ENCODE measurements at regions not wholly inside any gene's neighbourhood (a gene's known extent, or its start where the extent isn't known, plus 50 kb on each side); places are given as distances from the start of the nearest gene placed in this dataset.

DNA sequence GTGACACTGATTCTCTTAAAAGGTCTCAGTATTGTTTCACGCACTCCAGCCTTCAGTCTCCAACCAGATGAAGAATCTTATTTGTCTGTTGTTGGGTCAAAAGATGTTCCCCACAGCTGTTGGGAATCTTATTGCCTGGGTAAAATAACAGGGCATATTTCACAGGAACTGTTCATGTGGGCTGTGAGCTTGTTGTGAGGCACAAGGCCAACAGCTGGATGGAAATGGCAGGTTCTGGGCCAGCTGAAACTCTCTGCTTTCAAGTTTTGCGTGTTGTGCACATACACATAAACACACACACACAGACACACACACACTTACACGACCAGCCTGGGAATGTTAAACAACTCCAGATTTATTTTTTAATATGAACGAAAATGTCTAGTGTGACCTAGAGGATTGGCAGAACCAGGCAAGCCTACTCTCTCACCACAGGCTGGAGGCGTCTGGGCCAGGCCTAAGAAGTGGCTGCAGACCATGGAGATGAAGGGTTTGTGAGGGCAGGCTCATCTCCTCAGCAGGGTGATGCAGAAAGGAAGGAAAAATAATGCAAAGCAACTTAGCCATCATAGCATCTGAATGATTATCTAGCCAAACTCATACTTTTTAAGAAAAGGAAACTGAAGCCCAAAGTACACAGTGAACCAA, 357.0 kb downstream of the TTLL7 start:
- ChIA-PET POLR2A (ENCODE audit: low non-redundant PET) (no interaction called here), CTCF (no interaction called here)
- DNase-seq (ENCODE audit: low spot score), result no peak
- TF ChIP-seq, protein P1, sequence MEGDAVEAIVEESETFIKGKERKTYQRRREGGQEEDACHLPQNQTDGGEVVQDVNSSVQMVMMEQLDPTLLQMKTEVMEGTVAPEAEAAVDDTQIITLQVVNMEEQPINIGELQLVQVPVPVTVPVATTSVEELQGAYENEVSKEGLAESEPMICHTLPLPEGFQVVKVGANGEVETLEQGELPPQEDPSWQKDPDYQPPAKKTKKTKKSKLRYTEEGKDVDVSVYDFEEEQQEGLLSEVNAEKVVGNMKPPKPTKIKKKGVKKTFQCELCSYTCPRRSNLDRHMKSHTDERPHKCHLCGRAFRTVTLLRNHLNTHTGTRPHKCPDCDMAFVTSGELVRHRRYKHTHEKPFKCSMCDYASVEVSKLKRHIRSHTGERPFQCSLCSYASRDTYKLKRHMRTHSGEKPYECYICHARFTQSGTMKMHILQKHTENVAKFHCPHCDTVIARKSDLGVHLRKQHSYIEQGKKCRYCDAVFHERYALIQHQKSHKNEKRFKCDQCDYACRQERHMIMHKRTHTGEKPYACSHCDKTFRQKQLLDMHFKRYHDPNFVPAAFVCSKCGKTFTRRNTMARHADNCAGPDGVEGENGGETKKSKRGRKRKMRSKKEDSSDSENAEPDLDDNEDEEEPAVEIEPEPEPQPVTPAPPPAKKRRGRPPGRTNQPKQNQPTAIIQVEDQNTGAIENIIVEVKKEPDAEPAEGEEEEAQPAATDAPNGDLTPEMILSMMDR (conservative IDR thresholded peaks at IDR 0.05; ENCODE audit: low read depth), result no peak
- H3K27ac ChIP-seq, result no peak overlapping the region

DNA sequence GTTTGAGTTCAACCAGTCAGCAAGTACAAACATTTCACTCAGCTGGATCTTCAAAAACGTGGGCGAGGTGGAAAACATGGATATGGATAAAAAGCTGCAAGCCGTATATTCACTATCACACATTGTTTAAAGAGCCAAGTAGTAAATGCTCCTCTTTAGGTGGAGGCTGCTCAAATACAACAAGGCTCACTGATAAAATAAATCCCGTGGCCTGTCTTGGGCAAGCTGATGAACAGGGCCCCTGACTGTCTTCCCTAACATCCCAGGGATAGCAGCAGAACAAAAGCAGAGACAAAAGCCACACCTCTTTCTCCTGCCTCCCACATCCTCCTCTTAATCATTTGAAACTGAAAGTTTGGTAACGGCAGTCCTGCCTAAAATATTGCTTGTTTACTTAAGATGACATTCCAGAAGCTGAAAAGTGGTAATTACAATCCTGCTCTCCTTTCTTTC, 357.7 kb downstream of the TTLL7 start:
- TF ChIP-seq, protein P1 (conservative IDR thresholded peaks at IDR 0.05; ENCODE audit: low read depth), result no peak
- DNase-seq (ENCODE audit: low spot score), result no peak
- POLR2A ChIA-PET (ENCODE audit: low non-redundant PET), result no interaction called here
- CTCF ChIA-PET, result no interaction called here
- no peak overlapping the region for H3K27ac ChIP-seq

GRCh38 chr1:83639785-83640184, 359.1 kb downstream of the TTLL7 start:
- POLR2A ChIA-PET (ENCODE audit: low non-redundant PET), result no interaction called here

DNA sequence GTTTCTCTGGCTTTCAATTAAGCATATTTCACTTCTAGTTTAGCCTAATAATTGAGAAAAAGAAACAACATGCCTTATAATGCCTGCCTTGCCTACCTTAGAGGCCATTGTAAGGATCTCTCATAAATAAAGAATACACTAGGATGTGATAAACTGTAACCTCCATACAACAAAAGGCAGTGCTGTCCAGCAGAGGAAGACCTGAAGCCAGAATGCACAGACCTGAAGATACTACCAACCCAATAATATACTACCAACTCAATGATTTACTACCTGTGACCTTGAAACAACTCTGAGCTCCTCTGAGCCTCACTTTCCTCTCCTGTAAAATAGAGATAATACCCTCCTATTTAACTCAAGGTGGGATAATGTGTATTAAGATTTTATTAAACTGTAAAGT, 361.3 kb downstream of the TTLL7 start:
- TF ChIP-seq, protein P1 (conservative IDR thresholded peaks at IDR 0.05; ENCODE audit: low read depth), result no peak
- no peak overlapping the region for H3K27ac ChIP-seq
- POLR2A ChIA-PET (ENCODE audit: low non-redundant PET), result no interaction called here
- CTCF ChIA-PET, result no interaction called here
- no peak for DNase-seq (ENCODE audit: low spot score)

More at GRCh38 chr1:83639785-83640184, 359.1 kb downstream of the TTLL7 start:
- no peak overlapping the region for H3K27ac ChIP-seq
- CTCF ChIA-PET, result interaction anchor here (0.7 kb wide), 1 partner anchor 15 kb away, joined by 3 read pairs; no protein-coding TSS in a partner anchor
- no peak for DNase-seq (ENCODE audit: low spot score)
- TF ChIP-seq, protein P1 (conservative IDR thresholded peaks at IDR 0.05; ENCODE audit: low read depth), result no peak

GRCh38 chr1:83637009-83637408, 361.9 kb downstream of the TTLL7 start:
- ChIA-PET CTCF (no interaction called here), POLR2A (ENCODE audit: low non-redundant PET) (no interaction called here)
- H3K27ac ChIP-seq, result no peak overlapping the region
- TF ChIP-seq, protein P1 (conservative IDR thresholded peaks at IDR 0.05; ENCODE audit: low read depth), result no peak
- DNase-seq (ENCODE audit: low spot score), result no peak

DNA sequence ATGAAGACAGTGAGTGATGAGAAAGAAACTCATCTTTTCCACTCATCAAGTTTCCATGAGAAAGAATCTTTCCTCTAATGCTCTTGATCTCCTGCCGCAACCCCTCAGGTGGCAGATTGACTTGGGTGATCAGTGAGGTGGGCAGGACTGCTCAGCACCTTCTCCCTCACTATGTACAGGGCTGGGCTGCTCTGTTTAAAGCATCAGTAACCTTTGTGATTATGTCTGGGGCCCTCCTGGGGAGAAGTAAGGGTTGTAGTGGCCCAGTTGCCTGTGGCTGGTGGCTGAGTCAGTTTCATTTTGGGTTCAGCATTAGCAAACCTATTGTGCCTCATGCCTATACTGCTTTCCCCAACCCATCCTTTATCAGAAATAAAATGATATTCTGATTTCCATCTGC, 366.0 kb downstream of the TTLL7 start:
- H3K27ac ChIP-seq, result no peak overlapping the region
- ChIA-PET CTCF (no interaction called here), POLR2A (ENCODE audit: low non-redundant PET) (no interaction called here)
- TF ChIP-seq, protein P1 (conservative IDR thresholded peaks at IDR 0.05; ENCODE audit: low read depth), result no peak
- no peak for DNase-seq (ENCODE audit: low spot score)
